Loucy (cell line): ENCODE measurements at regions not wholly inside any gene's neighbourhood (a gene's known extent, or its start where the extent isn't known, plus 50 kb on each side); places are given as distances from the start of the nearest gene placed in this dataset.
"Not testable (repeated sequence)": the region's sequence is repeated elsewhere in the genome, so short reads cannot be mapped to it uniquely, and the experiment has no call there.

Experiments used
- CTCF ChIP-seq: fragments of 200-600 bp; sonication (generic); conservative IDR thresholded peaks from 2 replicates; pipeline ENCODE4 v1.5.1; 2014; ENCODE audit warnings: mild to moderate bottlenecking, antibody characterized with exemption, low read length
- EZH2phosphoT487 ChIP-seq: fragments of 200-600 bp; IDR thresholded peaks from 2 replicates; pipeline ENCODE4 v1.6.1; 2018; ENCODE audit warnings: antibody characterized with exemption, mild to moderate bottlenecking, moderate library complexity, borderline replicate concordance

GRCh38 chr10:120109725-120110124 lies 217.2 kb downstream of the SEC23IP start:
- TF ChIP-seq CTCF, EZH2phosphoT487: not testable (repeated sequence)
